ENCODE measurements at regions not wholly inside any gene's neighbourhood (a gene's known extent, or its start where the extent isn't known, plus 50 kb on each side); places are given as distances from the start of the nearest gene placed in this dataset.

GRCh38 chr2:84077496-84077895 lies 381.6 kb downstream of the SUCLG1 start:
- TF ChIP-seq EZH2 (IDR thresholded peaks at IDR 0.05; ENCODE audit: insufficient read depth, poor library complexity, severe bottlenecking) (no peak), EZH2phosphoT487 (IDR thresholded peaks at IDR 0.05; ENCODE audit: insufficient read depth, low read depth) (no peak)

Measured in GM23248 (cell line).